Peyer's patch (tissue), 4 donors: ENCODE measurements at regions not wholly inside any gene's neighbourhood (a gene's known extent, or its start where the extent isn't known, plus 50 kb on each side); places are given as distances from the start of the nearest gene placed in this dataset.

Experiments
- POLR2A ChIP-seq, 2 donors: fragments of 450-650 bp; IDR thresholded peaks; one replicate each; pipeline ENCODE4 v1.5.1; 2017; ENCODE audit warnings: antibody characterized with exemption in 2 of 2, mild to moderate bottlenecking in 2 of 2, moderate library complexity in 2 of 2
- TF ChIP-seq, protein P1 (sequence below), 6 experiments: fragments of 450-650 bp in 4 of 6; fragments of 200-600 bp in 2 of 6; sonication (generic) in 1 of 6; IDR thresholded peaks; one replicate each; pipeline ENCODE4 v1.5.1; 2017 to 2019; ENCODE audit warnings: antibody characterized with exemption in 6 of 6, mild to moderate bottlenecking in 3 of 6, moderate library complexity in 1 of 6

DNA sequence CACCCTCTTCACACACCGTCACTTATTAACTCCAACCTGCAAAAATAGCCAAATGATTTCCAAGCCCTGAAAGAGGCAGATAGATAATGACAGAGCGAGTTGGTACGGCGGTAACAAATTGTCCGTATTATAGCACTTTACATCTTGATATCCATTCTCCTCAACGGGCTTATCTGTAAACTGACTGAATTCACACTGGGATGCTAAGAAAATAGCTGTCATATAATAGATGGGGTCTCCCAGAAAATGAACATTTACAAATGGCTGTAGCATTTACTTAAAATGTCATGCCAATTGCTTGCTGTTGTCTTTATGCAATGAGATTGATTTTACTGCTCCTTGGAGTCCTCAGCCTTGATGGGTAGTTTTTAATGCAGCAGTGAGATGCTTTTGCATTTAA, 225.8 kb upstream of the SDK2 start:
- TF ChIP-seq, protein P1, sequence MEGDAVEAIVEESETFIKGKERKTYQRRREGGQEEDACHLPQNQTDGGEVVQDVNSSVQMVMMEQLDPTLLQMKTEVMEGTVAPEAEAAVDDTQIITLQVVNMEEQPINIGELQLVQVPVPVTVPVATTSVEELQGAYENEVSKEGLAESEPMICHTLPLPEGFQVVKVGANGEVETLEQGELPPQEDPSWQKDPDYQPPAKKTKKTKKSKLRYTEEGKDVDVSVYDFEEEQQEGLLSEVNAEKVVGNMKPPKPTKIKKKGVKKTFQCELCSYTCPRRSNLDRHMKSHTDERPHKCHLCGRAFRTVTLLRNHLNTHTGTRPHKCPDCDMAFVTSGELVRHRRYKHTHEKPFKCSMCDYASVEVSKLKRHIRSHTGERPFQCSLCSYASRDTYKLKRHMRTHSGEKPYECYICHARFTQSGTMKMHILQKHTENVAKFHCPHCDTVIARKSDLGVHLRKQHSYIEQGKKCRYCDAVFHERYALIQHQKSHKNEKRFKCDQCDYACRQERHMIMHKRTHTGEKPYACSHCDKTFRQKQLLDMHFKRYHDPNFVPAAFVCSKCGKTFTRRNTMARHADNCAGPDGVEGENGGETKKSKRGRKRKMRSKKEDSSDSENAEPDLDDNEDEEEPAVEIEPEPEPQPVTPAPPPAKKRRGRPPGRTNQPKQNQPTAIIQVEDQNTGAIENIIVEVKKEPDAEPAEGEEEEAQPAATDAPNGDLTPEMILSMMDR (IDR thresholded peaks at IDR 0.05) = no peak
- no peak for TF ChIP-seq POLR2A (IDR thresholded peaks at IDR 0.05)
